ENCODE measurements at regions not wholly inside any gene's neighbourhood (a gene's known extent, or its start where the extent isn't known, plus 50 kb on each side); places are given as distances from the start of the nearest gene placed in this dataset.

DNA sequence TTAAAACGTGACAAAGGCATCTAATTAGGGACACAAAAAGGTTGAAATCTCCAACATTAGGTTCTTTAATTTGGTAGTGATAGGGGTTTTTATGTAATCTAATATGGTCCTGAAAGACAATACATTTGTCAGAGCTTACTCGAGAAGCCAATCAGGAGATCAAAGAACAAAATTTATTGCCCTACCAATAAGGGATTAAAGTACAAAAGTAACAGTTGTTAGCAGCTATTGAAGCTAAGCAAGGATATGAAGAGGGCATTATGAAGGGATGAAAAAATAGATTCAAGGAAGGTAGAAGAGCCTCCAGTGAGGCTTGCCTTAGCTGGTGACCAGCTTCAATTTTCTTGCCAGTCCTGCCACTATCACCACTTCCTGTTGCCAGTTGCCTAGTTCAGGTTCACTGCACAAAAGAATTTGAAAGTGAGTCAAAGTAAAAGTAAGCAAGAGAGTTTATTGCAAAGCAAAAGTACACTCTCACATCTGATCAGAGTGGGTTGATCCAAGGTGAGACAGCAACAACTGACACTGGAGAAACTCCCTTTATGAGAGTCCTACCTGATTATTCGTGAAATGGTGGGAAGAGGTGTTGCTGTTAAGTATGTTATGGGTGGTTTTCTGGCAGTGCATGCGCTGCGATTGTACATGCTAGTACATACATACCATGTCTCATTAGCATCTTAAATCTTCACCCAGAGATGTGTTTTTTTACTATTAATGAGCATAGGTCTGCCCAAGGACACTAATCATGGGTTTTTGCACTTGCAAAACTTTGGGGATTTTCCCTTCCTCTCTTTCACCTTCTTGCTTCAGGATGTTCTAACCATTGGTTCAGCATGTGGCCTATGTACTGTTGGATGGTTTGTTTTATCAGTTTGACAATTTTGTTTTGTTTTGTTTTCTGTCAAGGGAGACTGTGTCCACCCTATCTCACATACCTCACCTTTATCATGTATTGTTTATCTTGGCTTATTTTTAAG lies 263.2 kb upstream of the ITM2A start:
- Histone ChIP-seq H2AFZ (ENCODE audit: low read depth, low read length, poor library complexity, severe bottlenecking) (no peak overlapping the region), H3K4me1 (ENCODE audit: control insufficient read depth in 1 of 2, insufficient read depth in 2 of 2, low read length in 2 of 2) (no peaks in the 10 kb centered on the region), H3K79me2 (ENCODE audit: insufficient read depth, low read length) (no peaks in the 10 kb centered on the region), H4K20me1 (ENCODE audit: insufficient read depth) (no peaks in the 10 kb centered on the region), H3K9me2 (ENCODE audit: insufficient read depth) (no peaks in the 10 kb centered on the region), H3K9me3 (ENCODE audit: control insufficient read depth in 1 of 2, insufficient read depth in 1 of 2, low read depth in 1 of 2, low read length in 2 of 2) (no peaks in the 10 kb centered on the region), H3K27ac (ENCODE audit: low read depth, low read length) (no peak overlapping the region), H3K36me3 (ENCODE audit: control insufficient read depth in 1 of 2, insufficient read depth in 2 of 2, low read length in 2 of 2) (no peaks in the 10 kb centered on the region), H3K4me3 (replicated peaks in 1 of 2; ENCODE audit: low read depth in 1 of 2, low read length in 2 of 2) (no peak overlapping the region), H3K27me3 (ENCODE audit: insufficient read depth, low read length) (no peaks in the 10 kb centered on the region), H3K9ac (ENCODE audit: low read length) (no peak overlapping the region), H3K4me2 (ENCODE audit: low read length) (no peak overlapping the region)
- DNase-seq (ENCODE audit: low read depth, low spot score) (no peak), ATAC-seq (no peak)
- intact Hi-C loops (cut with micrococcal nuclease), result no loop called here
- ChIA-PET CTCF (no interaction called here), POLR2A (no interaction called here), RAD21 (ENCODE audit: low non-redundant PET in 1 of 2, low total read pairs in 2 of 2, uncharacterized antibody in 2 of 2, unreplicated experiment in 2 of 2) (no interaction called here)
- BruUV-seq (replicated peaks), result no TSS peak
- TF ChIP-seq YY1 (IDR thresholded peaks at IDR 0.05; ENCODE audit: extremely low read depth, insufficient replicate concordance, low read depth, low read length), result no peak
- TF ChIP-seq, protein P1, sequence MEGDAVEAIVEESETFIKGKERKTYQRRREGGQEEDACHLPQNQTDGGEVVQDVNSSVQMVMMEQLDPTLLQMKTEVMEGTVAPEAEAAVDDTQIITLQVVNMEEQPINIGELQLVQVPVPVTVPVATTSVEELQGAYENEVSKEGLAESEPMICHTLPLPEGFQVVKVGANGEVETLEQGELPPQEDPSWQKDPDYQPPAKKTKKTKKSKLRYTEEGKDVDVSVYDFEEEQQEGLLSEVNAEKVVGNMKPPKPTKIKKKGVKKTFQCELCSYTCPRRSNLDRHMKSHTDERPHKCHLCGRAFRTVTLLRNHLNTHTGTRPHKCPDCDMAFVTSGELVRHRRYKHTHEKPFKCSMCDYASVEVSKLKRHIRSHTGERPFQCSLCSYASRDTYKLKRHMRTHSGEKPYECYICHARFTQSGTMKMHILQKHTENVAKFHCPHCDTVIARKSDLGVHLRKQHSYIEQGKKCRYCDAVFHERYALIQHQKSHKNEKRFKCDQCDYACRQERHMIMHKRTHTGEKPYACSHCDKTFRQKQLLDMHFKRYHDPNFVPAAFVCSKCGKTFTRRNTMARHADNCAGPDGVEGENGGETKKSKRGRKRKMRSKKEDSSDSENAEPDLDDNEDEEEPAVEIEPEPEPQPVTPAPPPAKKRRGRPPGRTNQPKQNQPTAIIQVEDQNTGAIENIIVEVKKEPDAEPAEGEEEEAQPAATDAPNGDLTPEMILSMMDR (IDR thresholded peaks at IDR 0.05 in 2 of 3, conservative IDR thresholded peaks at IDR 0.05 in 1 of 3; ENCODE audit: borderline replicate concordance in 1 of 3, insufficient read depth in 1 of 3, low read depth in 2 of 3, low read length in 2 of 3), result no peak
- TF ChIP-seq, protein P2, sequence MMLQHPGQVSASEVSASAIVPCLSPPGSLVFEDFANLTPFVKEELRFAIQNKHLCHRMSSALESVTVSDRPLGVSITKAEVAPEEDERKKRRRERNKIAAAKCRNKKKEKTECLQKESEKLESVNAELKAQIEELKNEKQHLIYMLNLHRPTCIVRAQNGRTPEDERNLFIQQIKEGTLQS (IDR thresholded peaks at IDR 0.05), result no peak
- TF ChIP-seq FOSL1 (IDR thresholded peaks at IDR 0.05; ENCODE audit: low read depth), result no peak
- TF ChIP-seq POLR2A (IDR thresholded peaks at IDR 0.05; ENCODE audit: borderline replicate concordance, extremely low read depth, insufficient read depth, insufficient read length), result no peak
- TF ChIP-seq EGR1 (IDR thresholded peaks at IDR 0.05; ENCODE audit: low read depth), result no peak
